KMS-11 (cell line): ENCODE measurements at regions not wholly inside any gene's neighbourhood (a gene's known extent, or its start where the extent isn't known, plus 50 kb on each side); places are given as distances from the start of the nearest gene placed in this dataset.

Experiments used
- H2AFZ ChIP-seq: fragments of 200-600 bp; sonication (generic); 2 replicates; pipeline ENCODE4 v1.6.1; 2016; ENCODE audit warnings: antibody characterized with exemption, mixed run types, low read depth
- H3K27ac ChIP-seq: fragments of 200-600 bp; sonication (generic); 2 replicates; pipeline ENCODE4 v1.6.1; 2016; ENCODE audit warnings: mild to moderate bottlenecking, mixed run types
- H3K27me3 ChIP-seq: fragments of 200-600 bp; sonication (generic); 2 replicates; pipeline ENCODE4 v1.6.1; 2017; ENCODE audit warnings: mild to moderate bottlenecking, low read depth, mixed run types, moderate library complexity; ENCODE audit not compliant: insufficient read depth
- H3K36me3 ChIP-seq: fragments of 200-600 bp; sonication (generic); 2 replicates; pipeline ENCODE4 v1.6.1; 2017; ENCODE audit warnings: mild to moderate bottlenecking, mixed run types; ENCODE audit not compliant: insufficient read depth
- H3K4me1 ChIP-seq: fragments of 200-600 bp; sonication (generic); 2 replicates; pipeline ENCODE4 v1.6.1; 2016; ENCODE audit warnings: mild to moderate bottlenecking, low read depth, mixed run types; ENCODE audit not compliant: poor library complexity, severe bottlenecking
- H3K4me2 ChIP-seq: fragments of 200-600 bp; sonication (generic); 2 replicates; pipeline ENCODE4 v1.7.0; 2016; ENCODE audit warnings: mild to moderate bottlenecking, mixed run types
- H3K4me3 ChIP-seq: fragments of 200-600 bp; sonication (generic); IDR thresholded peaks from 2 replicates; pipeline ENCODE4 v1.6.1; 2017; ENCODE audit warnings: low read depth, low read length, mixed read lengths; ENCODE audit not compliant: insufficient read depth
- H3K79me2 ChIP-seq: fragments of 200-600 bp; sonication (generic); 2 replicates; pipeline ENCODE4 v1.6.1; 2016; ENCODE audit warnings: low read depth, mixed run types; ENCODE audit not compliant: insufficient read depth
- H3K9ac ChIP-seq: fragments of 200-600 bp; sonication (generic); 2 replicates; pipeline ENCODE4 v1.6.1; 2016; ENCODE audit warnings: mild to moderate bottlenecking, mixed run types
- H4K20me1 ChIP-seq: fragments of 200-600 bp; sonication (generic); 2 replicates; pipeline ENCODE4 v1.6.1; 2016; ENCODE audit warnings: mild to moderate bottlenecking, mixed run types; ENCODE audit not compliant: insufficient read depth
- CTCF ChIP-seq: fragments of 200-600 bp; sonication (generic); conservative IDR thresholded peaks from 2 replicates; pipeline ENCODE4 v1.6.1; 2017; ENCODE audit warnings: low read depth, mild to moderate bottlenecking, antibody characterized with exemption, low read length, moderate library complexity, mixed read lengths

GRCh38 chr1:59125676-59126320 is 171.1 kb upstream of the FGGY start:
- Histone ChIP-seq H3K36me3 (no peaks in the 10 kb centered on the region), H4K20me1 (no peaks in the 10 kb centered on the region), H3K9ac (no peak overlapping the region), H3K4me2 (no peak overlapping the region), H3K4me1 (no peaks in the 10 kb centered on the region), H3K27me3 (no peaks in the 10 kb centered on the region), H3K4me3 (no peak overlapping the region), H3K79me2 (no peaks in the 10 kb centered on the region), H3K27ac (no peak overlapping the region), H2AFZ (no peak overlapping the region)
- no peak for TF ChIP-seq CTCF

- Histone ChIP-seq H3K9ac (no peak overlapping the region), H3K36me3 (no peaks in the 10 kb centered on the region), H4K20me1 (no peaks in the 10 kb centered on the region), H3K4me1 (no peaks in the 10 kb centered on the region), H2AFZ (no peak overlapping the region), H3K27me3 (no peaks in the 10 kb centered on the region), H3K4me3 (no peak overlapping the region), H3K4me2 (no peak overlapping the region), H3K27ac (no peak overlapping the region), H3K79me2 (no peaks in the 10 kb centered on the region)
- no peak for TF ChIP-seq CTCF
Measured at GRCh38 chr1:59126366-59126765, 170.5 kb upstream of the FGGY start.

GRCh38 chr1:59128239-59128736 is 168.6 kb upstream of the FGGY start:
- Histone ChIP-seq H3K4me2 (no peak overlapping the region), H3K36me3 (no peaks in the 10 kb centered on the region), H3K79me2 (no peaks in the 10 kb centered on the region), H4K20me1 (no peaks in the 10 kb centered on the region), H3K27ac (no peak overlapping the region), H2AFZ (no peak overlapping the region), H3K9ac (no peak overlapping the region), H3K4me1 (no peaks in the 10 kb centered on the region), H3K27me3 (no peaks in the 10 kb centered on the region), H3K4me3 (no peak overlapping the region)
- TF ChIP-seq CTCF: no peak

- Histone ChIP-seq H3K9ac (no peak overlapping the region), H4K20me1 (no peaks in the 10 kb centered on the region), H3K4me2 (no peak overlapping the region), H3K27ac (no peak overlapping the region), H3K4me3 (no peak overlapping the region), H3K36me3 (no peaks in the 10 kb centered on the region), H3K79me2 (no peaks in the 10 kb centered on the region), H2AFZ (no peak overlapping the region), H3K4me1 (no peaks in the 10 kb centered on the region), H3K27me3 (no peaks in the 10 kb centered on the region)
- no peak for TF ChIP-seq CTCF
Measured at GRCh38 chr1:59128784-59129227, 168.1 kb upstream of the FGGY start.
